Smooth muscle cell (in vitro differentiated cells): ENCODE measurements at regions not wholly inside any gene's neighbourhood (a gene's known extent, or its start where the extent isn't known, plus 50 kb on each side); places are given as distances from the start of the nearest gene placed in this dataset.

ENCODE experiments used
- DNase-seq: peaks from one replicate; lab custom pipeline; 2025; ENCODE audit not compliant: unreplicated experiment; lab: John Stamatoyannopoulos, UW
- H2AFZ ChIP-seq: fragments of 200-600 bp; sonication (generic); 2 replicates; pipeline ENCODE4 v1.6.0; 2016; ENCODE audit warnings: antibody characterized with exemption, low read depth, mild to moderate bottlenecking
- H3F3A ChIP-seq: fragments of 200-600 bp; sonication (generic); 2 replicates; pipeline ENCODE4 v1.6.0; 2017; ENCODE audit warnings: antibody characterized with exemption, low read depth
- H3K27ac ChIP-seq: fragments of 200-600 bp; sonication (generic); 2 replicates; pipeline ENCODE4 v1.5.1; 2016; ENCODE audit warnings: low read depth, mild to moderate bottlenecking
- H3K27me3 ChIP-seq: fragments of 200-600 bp; sonication (generic); 2 replicates; pipeline ENCODE4 v1.6.1; 2016; ENCODE audit warnings: low read depth, mild to moderate bottlenecking
- H3K36me3 ChIP-seq: fragments of 200-600 bp; sonication (generic); 2 replicates; pipeline ENCODE4 v1.5.1; 2016; ENCODE audit warnings: low read depth
- H3K4me1 ChIP-seq: fragments of 200-600 bp; sonication (generic); 2 replicates; pipeline ENCODE4 v1.5.1; 2016; ENCODE audit warnings: low read depth
- H3K4me2 ChIP-seq: fragments of 200-600 bp; sonication (generic); 2 replicates; pipeline ENCODE4 v1.6.0; 2016; ENCODE audit warnings: mild to moderate bottlenecking
- H3K4me3 ChIP-seq: fragments of 200-600 bp; sonication (generic); 2 replicates; pipeline ENCODE4 v1.5.1; 2016; ENCODE audit warnings: mild to moderate bottlenecking
- H3K79me2 ChIP-seq: fragments of 200-600 bp; sonication (generic); 2 replicates; pipeline ENCODE4 v1.6.0; 2016; ENCODE audit warnings: low read depth, mild to moderate bottlenecking
- H3K9ac ChIP-seq: fragments of 200-600 bp; sonication (generic); 2 replicates; pipeline ENCODE4 v1.6.0; 2016; ENCODE audit warnings: low read depth
- H3K9me3 ChIP-seq: fragments of 200-600 bp; sonication (generic); replicated peaks from 2 replicates; pipeline ENCODE4 v1.5.1; 2016; ENCODE audit warnings: low read depth
- H4K20me1 ChIP-seq: fragments of 200-600 bp; sonication (generic); 2 replicates; pipeline ENCODE4 v1.6.0; 2016; ENCODE audit warnings: low read depth
- WGBS: methylation state at CpG from one replicate; pipeline ENCODE4 v1.1.7; 2016; ENCODE audit warnings: low lambda C conversion rate; 5-methylcytosine and 5-hydroxymethylcytosine counted together
- TF ChIP-seq, protein P1 (sequence below): fragments of 200-600 bp; sonication (generic); IDR thresholded peaks from 2 replicates; pipeline ENCODE4 v1.5.1; 2017; ENCODE audit warnings: borderline replicate concordance, mild to moderate bottlenecking, antibody characterized with exemption; ENCODE audit not compliant: insufficient read depth, poor library complexity, severe bottlenecking

- TF ChIP-seq, protein P1, sequence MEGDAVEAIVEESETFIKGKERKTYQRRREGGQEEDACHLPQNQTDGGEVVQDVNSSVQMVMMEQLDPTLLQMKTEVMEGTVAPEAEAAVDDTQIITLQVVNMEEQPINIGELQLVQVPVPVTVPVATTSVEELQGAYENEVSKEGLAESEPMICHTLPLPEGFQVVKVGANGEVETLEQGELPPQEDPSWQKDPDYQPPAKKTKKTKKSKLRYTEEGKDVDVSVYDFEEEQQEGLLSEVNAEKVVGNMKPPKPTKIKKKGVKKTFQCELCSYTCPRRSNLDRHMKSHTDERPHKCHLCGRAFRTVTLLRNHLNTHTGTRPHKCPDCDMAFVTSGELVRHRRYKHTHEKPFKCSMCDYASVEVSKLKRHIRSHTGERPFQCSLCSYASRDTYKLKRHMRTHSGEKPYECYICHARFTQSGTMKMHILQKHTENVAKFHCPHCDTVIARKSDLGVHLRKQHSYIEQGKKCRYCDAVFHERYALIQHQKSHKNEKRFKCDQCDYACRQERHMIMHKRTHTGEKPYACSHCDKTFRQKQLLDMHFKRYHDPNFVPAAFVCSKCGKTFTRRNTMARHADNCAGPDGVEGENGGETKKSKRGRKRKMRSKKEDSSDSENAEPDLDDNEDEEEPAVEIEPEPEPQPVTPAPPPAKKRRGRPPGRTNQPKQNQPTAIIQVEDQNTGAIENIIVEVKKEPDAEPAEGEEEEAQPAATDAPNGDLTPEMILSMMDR = no peak
- 100% methylated on average over 1 of the region's 1 CpG for WGBS
- Histone ChIP-seq H3K4me1 (no peaks in the 10 kb centered on the region), H3K4me3 (no peak overlapping the region), H3K9me3 (no peaks in the 10 kb centered on the region), H3K27me3 (no peaks in the 10 kb centered on the region), H3F3A (no peaks in the 10 kb centered on the region), H3K27ac (no peak overlapping the region), H3K4me2 (no peak overlapping the region), H3K36me3 (no peaks in the 10 kb centered on the region), H3K79me2 (no peaks in the 10 kb centered on the region), H3K9ac (no peak overlapping the region), H2AFZ (no peak overlapping the region), H4K20me1 (no peaks in the 10 kb centered on the region)
- DNase-seq = no peak
Measured at GRCh38 chr5:61720829-61721228, 388.8 kb downstream of the ZSWIM6 start.

DNA sequence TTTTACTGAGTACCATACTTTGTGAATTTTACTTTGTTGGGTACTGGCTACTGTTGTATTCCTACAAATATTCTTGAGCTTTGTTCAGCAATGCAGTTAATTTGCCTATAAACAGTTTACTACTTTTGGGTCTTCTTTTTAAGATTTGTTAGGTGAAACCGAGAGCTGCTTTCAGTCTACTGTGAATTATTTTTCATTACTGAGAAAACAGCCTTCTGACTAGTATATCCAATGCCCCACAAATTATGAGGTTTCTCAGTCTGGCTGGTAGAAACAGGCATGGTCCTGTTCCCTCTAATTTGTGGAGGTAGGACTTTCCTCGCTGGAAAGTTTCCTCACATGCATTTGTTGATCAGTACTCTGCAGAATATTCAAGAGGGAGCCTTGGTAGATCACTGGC lies 392.0 kb downstream of the ZSWIM6 start:
- Histone ChIP-seq H3K4me2 (no peak overlapping the region), H3K4me1 (no peaks in the 10 kb centered on the region), H3K79me2 (no peaks in the 10 kb centered on the region), H4K20me1 (no peaks in the 10 kb centered on the region), H3K27me3 (no peaks in the 10 kb centered on the region), H3K9me3 (no peaks in the 10 kb centered on the region), H3F3A (no peaks in the 10 kb centered on the region), H3K9ac (no peak overlapping the region), H3K27ac (no peak overlapping the region), H3K36me3 (no peaks in the 10 kb centered on the region), H2AFZ (no peak overlapping the region), H3K4me3 (no peak overlapping the region)
- DNase-seq = no peak
- TF ChIP-seq, protein P1 = no peak
- 93% methylated on average over 2 of the region's 2 CpGs for WGBS

DNA sequence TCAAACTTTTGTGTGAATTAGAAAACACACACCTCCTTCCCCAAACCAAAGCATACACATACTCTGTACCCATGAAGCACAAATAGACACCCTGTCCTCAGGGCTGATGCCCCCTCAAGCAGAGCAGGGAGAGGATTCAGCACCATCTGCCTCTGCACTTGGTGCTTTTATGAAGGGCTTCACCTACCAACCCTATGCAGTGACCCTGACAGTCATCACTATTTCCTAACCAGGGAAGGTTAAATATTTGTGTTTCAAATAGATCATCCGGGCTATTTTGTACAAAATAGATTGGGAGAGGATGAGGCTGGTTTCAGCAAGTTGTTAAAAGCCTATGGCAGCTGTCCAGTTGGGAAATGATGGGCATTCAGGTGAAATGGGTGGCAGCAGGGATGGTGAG lies 396.2 kb downstream of the ZSWIM6 start:
- WGBS = 88% methylated on average over 1 of the region's 1 CpG
- H3K27me3 ChIP-seq = no peaks in the 10 kb centered on the region
- no peaks in the 10 kb centered on the region for H4K20me1 ChIP-seq
- H3K9ac ChIP-seq = no peak overlapping the region
- H3K4me3 ChIP-seq = no peak overlapping the region
- no peak overlapping the region for H3K27ac ChIP-seq
- no peaks in the 10 kb centered on the region for H3F3A ChIP-seq
- no peaks in the 10 kb centered on the region for H3K9me3 ChIP-seq
- no peaks in the 10 kb centered on the region for H3K4me1 ChIP-seq
- DNase-seq = no peak
- no peak overlapping the region for H2AFZ ChIP-seq
- H3K79me2 ChIP-seq = no peaks in the 10 kb centered on the region
- no peak overlapping the region for H3K4me2 ChIP-seq
- H3K36me3 ChIP-seq = no peaks in the 10 kb centered on the region
- TF ChIP-seq, protein P1 = no peak

- no peak for DNase-seq
- Histone ChIP-seq H3K4me3 (no peak overlapping the region), H3K79me2 (no peaks in the 10 kb centered on the region), H2AFZ (no peak overlapping the region), H3K27ac (no peak overlapping the region), H3K9ac (no peak overlapping the region), H3K36me3 (no peaks in the 10 kb centered on the region), H3F3A (peaks cover 3% of the 10 kb centered on the region), H3K4me1 (peaks cover 15% of the 10 kb centered on the region), H3K9me3 (no peaks in the 10 kb centered on the region), H4K20me1 (no peaks in the 10 kb centered on the region), H3K27me3 (no peaks in the 10 kb centered on the region), H3K4me2 (no peak overlapping the region)
- TF ChIP-seq, protein P1 = no peak
- WGBS = 56% methylated on average over 3 of the region's 3 CpGs
Measured at GRCh38 chr5:61730866-61731265, 398.8 kb downstream of the ZSWIM6 start.
